ENCODE measurements at regions not wholly inside any gene's neighbourhood (a gene's known extent, or its start where the extent isn't known, plus 50 kb on each side); places are given as distances from the start of the nearest gene placed in this dataset.

- no peak overlapping the region for H3K27ac Mint-ChIP-seq
- no peaks in the 10 kb centered on the region for H3K27me3 Mint-ChIP-seq
- no peaks in the 10 kb centered on the region for H3K9me3 Mint-ChIP-seq (ENCODE audit: low read depth)
- no peak overlapping the region for H3K4me3 Mint-ChIP-seq
- no peaks in the 10 kb centered on the region for H3K36me3 Mint-ChIP-seq
- peaks cover 25% of the 10 kb centered on the region for H3K4me1 Mint-ChIP-seq (ENCODE audit: low read depth)
Measured at GRCh38 chr1:116311193-116311592, 61.9 kb upstream of the ATP1A1 start.

DNA sequence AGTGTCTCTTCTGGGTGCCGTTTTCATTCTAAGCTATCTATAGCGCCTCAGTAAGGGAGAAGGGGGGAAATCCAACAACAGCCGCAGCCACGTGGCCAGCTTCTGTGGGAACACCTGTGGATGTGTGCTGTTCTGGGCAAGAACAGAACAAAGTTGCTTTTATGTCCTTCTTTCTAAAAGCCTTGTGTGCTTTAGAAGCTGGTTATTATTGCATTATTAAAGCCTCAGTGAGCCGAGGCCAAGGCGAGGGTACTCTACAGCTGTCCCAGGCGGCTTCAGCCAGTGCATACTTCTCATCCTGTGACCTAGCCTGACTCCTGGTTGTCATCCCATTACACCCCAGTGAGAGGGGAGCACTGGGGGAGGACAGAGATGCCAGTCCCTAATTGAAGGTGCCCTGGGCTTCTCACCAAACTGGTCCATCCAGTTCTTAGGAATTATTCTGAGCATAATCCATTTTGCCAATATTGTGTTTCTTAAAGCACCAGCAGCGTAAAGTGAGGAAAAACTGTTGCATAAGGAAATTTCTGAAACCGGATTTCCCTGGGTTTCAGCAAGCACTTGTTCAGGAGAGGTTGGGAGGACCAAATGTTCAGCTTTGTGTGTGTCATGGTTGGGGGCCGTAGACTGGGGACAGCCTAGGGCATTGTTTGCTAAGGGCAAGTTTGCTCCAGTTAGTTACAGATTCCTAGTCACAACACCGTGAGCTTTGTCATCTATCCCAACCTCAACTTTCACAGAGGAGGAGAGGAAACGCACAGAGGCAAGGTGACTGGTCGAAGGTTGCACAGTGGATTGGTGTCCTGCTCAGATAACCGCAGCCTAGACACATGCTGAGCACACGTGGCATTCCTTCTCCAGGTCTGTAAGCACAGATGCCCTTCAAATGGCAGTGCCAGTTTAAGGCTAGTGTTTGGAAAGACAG, 61.0 kb upstream of the ATP1A1 start:
- H3K4me1 Mint-ChIP-seq (ENCODE audit: low read depth), result peaks cover 32% of the 10 kb centered on the region
- H3K36me3 Mint-ChIP-seq, result no peaks in the 10 kb centered on the region
- no peaks in the 10 kb centered on the region for H3K27me3 Mint-ChIP-seq
- no peaks in the 10 kb centered on the region for H3K9me3 Mint-ChIP-seq (ENCODE audit: low read depth)
- H3K4me3 Mint-ChIP-seq, result no peak overlapping the region
- no peak overlapping the region for H3K27ac Mint-ChIP-seq

- Mint-ChIP-seq H3K4me1 (ENCODE audit: low read depth) (peaks cover 38% of the 10 kb centered on the region), H3K27ac (no peak overlapping the region), H3K27me3 (no peaks in the 10 kb centered on the region), H3K4me3 (no peak overlapping the region), H3K9me3 (ENCODE audit: low read depth) (no peaks in the 10 kb centered on the region), H3K36me3 (no peaks in the 10 kb centered on the region)
Measured at GRCh38 chr1:116312681-116313069, 60.4 kb upstream of the ATP1A1 start.

DNA sequence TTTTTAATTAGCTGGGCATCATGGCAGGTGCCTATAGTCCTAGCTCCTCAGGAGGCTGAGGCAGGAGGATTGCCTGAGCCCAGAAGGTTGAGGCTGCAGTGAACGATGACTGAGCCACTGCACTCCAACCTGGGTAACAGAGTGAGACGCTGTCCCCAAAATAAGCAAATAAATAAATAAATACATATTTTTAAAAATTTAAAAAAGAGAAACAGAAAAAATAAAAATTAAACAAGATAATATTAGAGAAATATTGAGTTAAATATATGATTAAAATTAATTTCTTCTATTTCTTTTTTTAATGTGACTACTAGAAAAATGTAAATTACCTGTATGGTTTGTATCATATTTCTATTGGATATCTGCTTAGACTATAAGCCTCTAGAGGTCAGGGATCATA, 59.3 kb upstream of the ATP1A1 start:
- Mint-ChIP-seq H3K36me3 (no peaks in the 10 kb centered on the region), H3K27me3 (no peaks in the 10 kb centered on the region), H3K4me1 (ENCODE audit: low read depth) (peaks cover 42% of the 10 kb centered on the region), H3K27ac (no peak overlapping the region), H3K9me3 (ENCODE audit: low read depth) (no peaks in the 10 kb centered on the region), H3K4me3 (no peak overlapping the region)

GRCh38 chr1:116314305-116314919, 58.6 kb upstream of the ATP1A1 start:
- Mint-ChIP-seq H3K36me3 (no peaks in the 10 kb centered on the region), H3K9me3 (ENCODE audit: low read depth) (no peaks in the 10 kb centered on the region), H3K27me3 (no peaks in the 10 kb centered on the region), H3K27ac (no peak overlapping the region), H3K4me3 (no peak overlapping the region), H3K4me1 (ENCODE audit: low read depth) (peaks cover 40% of the 10 kb centered on the region)

DNA sequence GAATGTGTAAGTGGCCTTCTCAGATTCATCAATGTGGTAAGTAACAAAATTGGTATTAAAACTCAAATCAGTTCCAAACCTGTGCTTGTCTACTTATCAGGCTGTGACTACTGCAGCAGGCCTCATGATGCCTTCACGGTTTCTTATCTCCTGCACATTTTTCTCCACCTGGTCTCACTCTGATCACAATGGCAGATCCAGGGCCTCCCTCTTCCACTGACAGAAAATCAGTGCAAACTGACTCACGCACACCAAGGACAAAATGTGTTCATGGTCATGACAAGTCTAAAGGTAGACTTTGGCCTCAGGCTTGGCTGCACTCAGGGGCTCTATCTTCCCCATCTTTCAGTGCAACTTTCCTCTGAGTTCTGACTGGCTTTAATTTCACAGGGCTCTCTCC, 56.7 kb upstream of the ATP1A1 start:
- Mint-ChIP-seq H3K4me3 (no peak overlapping the region), H3K27ac (no peak overlapping the region), H3K9me3 (ENCODE audit: low read depth) (no peaks in the 10 kb centered on the region), H3K36me3 (no peaks in the 10 kb centered on the region), H3K27me3 (no peaks in the 10 kb centered on the region), H3K4me1 (ENCODE audit: low read depth) (peaks cover 39% of the 10 kb centered on the region)

- H3K9me3 Mint-ChIP-seq (ENCODE audit: low read depth), result no peaks in the 10 kb centered on the region
- no peaks in the 10 kb centered on the region for H3K27me3 Mint-ChIP-seq
- H3K4me1 Mint-ChIP-seq (ENCODE audit: low read depth), result peaks cover 49% of the 10 kb centered on the region
- H3K27ac Mint-ChIP-seq, result no peak overlapping the region
- no peaks in the 10 kb centered on the region for H3K36me3 Mint-ChIP-seq
- H3K4me3 Mint-ChIP-seq, result no peak overlapping the region
Measured at GRCh38 chr1:116318897-116319296, 54.1 kb upstream of the ATP1A1 start.

- Mint-ChIP-seq H3K4me3 (no peak overlapping the region), H3K27me3 (no peaks in the 10 kb centered on the region), H3K27ac (no peak overlapping the region), H3K9me3 (ENCODE audit: low read depth) (no peaks in the 10 kb centered on the region), H3K4me1 (ENCODE audit: low read depth) (peaks cover 66% of the 10 kb centered on the region), H3K36me3 (no peaks in the 10 kb centered on the region)
Measured at GRCh38 chr1:116320874-116321273, 52.2 kb upstream of the ATP1A1 start.

- no peaks in the 10 kb centered on the region for H3K36me3 Mint-ChIP-seq
- peak overlapping the region; percentile 43 for H3K27ac Mint-ChIP-seq
- no peaks in the 10 kb centered on the region for H3K27me3 Mint-ChIP-seq
- no peak overlapping the region for H3K4me3 Mint-ChIP-seq
- no peaks in the 10 kb centered on the region for H3K9me3 Mint-ChIP-seq (ENCODE audit: low read depth)
- H3K4me1 Mint-ChIP-seq (ENCODE audit: low read depth), result peaks cover 69% of the 10 kb centered on the region
Measured at GRCh38 chr1:116321766-116322175, 51.3 kb upstream of the ATP1A1 start.

DNA sequence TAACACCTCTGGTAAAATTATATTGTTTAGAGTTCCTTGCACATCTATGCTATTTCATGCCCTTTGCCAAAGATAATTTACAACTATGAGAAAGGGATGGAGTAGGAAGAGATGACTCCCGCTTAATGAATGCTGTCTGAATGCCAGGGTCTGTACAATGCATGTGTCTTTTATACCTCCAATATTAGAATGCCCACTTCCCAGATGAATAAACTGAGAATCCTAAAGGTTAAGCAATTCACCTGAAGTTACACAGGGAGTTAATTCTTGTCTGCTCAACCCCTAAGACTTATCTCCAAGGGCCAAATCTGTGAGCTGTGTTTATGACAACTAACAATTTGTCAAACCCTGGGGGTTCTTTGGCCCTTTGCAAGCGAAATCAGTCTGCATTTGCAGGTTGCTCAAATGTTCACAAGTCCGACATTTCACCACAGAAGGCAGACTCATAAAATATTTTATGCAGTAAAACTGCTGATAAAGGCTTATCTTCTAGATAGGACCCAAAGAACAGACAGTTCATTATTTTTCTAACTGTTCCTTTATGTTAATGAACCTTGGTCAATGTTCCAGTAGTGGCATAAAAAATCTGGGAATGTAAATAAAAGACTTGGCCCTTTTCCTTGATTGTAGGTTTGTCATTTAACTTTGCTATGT, 50.2 kb upstream of the ATP1A1 start:
- Mint-ChIP-seq H3K4me3 (peak overlapping the region; percentile 30), H3K27ac (peak overlapping the region; percentile 80), H3K27me3 (no peaks in the 10 kb centered on the region), H3K4me1 (ENCODE audit: low read depth) (peaks cover 72% of the 10 kb centered on the region), H3K9me3 (ENCODE audit: low read depth) (no peaks in the 10 kb centered on the region), H3K36me3 (no peaks in the 10 kb centered on the region)
